T-helper 17 cell (primary cell): ENCODE measurements at regions not wholly inside any gene's neighbourhood (a gene's known extent, or its start where the extent isn't known, plus 50 kb on each side); places are given as distances from the start of the nearest gene placed in this dataset.

ENCODE experiments used
- ATAC-seq: fragments of 150-1000 bp; cut with Tn5 transposase; 2 replicates; pipeline ENCODE4 v1.10.0; 2021; ENCODE audit warnings: mild to moderate bottlenecking, moderate library complexity
- DNase-seq, 3 donors: peaks; one replicate each; pipeline versions ENCODE4 v3.0.0 to v3.0.0-alpha.2; 2020 to 2021
- H3K9me3 ChIP-seq: one replicate; pipeline ENCODE4 v1.7.0; 2013; ENCODE audit warnings: low read length, mild to moderate bottlenecking; ENCODE audit not compliant: control insufficient read depth, poor library complexity, severe bottlenecking
- H3K27ac Mint-ChIP-seq: one replicate; pipeline ENCODE4 v1.8.0; 2022; ENCODE audit warnings: mild to moderate bottlenecking, moderate library complexity, mixed read lengths
- H3K27me3 Mint-ChIP-seq: one replicate; pipeline ENCODE4 v1.8.0; 2022; ENCODE audit warnings: mixed read lengths
- H3K36me3 Mint-ChIP-seq: one replicate; pipeline ENCODE4 v1.8.0; 2022; ENCODE audit warnings: low read depth, mixed read lengths
- H3K4me1 Mint-ChIP-seq: one replicate; pipeline ENCODE4 v1.8.0; 2022; ENCODE audit warnings: mild to moderate bottlenecking, mixed read lengths
- H3K4me3 Mint-ChIP-seq: one replicate; pipeline ENCODE4 v1.8.0; 2022; ENCODE audit warnings: mild to moderate bottlenecking, moderate library complexity, mixed read lengths

- no peak overlapping the region for H3K27ac Mint-ChIP-seq
- H3K4me3 Mint-ChIP-seq, result no peak overlapping the region
- H3K36me3 Mint-ChIP-seq, result no peaks in the 10 kb centered on the region
- no peaks in the 10 kb centered on the region for H3K27me3 Mint-ChIP-seq
- H3K4me1 Mint-ChIP-seq, result no peaks in the 10 kb centered on the region
- no peak for ATAC-seq
- H3K9me3 ChIP-seq, result no peaks in the 10 kb centered on the region
- no peak for DNase-seq
Observed at GRCh38 chr12:63326260-63326659, 175.3 kb upstream of the AVPR1A start.

GRCh38 chr12:63325757-63326156 is 174.8 kb upstream of the AVPR1A start:
- no peak overlapping the region for H3K4me3 Mint-ChIP-seq
- no peaks in the 10 kb centered on the region for H3K9me3 ChIP-seq
- H3K4me1 Mint-ChIP-seq, result no peaks in the 10 kb centered on the region
- no peaks in the 10 kb centered on the region for H3K27me3 Mint-ChIP-seq
- no peaks in the 10 kb centered on the region for H3K36me3 Mint-ChIP-seq
- H3K27ac Mint-ChIP-seq, result no peak overlapping the region
- no peak for ATAC-seq
- DNase-seq, result no peak

GRCh38 chr12:63323942-63324341 is 172.9 kb upstream of the AVPR1A start:
- ATAC-seq, result no peak

GRCh38 chr12:63321373-63321772 is 170.4 kb upstream of the AVPR1A start:
- no peak for ATAC-seq
- H3K36me3 Mint-ChIP-seq, result no peaks in the 10 kb centered on the region
- H3K4me1 Mint-ChIP-seq, result no peaks in the 10 kb centered on the region
- H3K27ac Mint-ChIP-seq, result no peak overlapping the region
- no peaks in the 10 kb centered on the region for H3K27me3 Mint-ChIP-seq
- no peak overlapping the region for H3K4me3 Mint-ChIP-seq
- no peak for DNase-seq
- no peaks in the 10 kb centered on the region for H3K9me3 ChIP-seq

More at GRCh38 chr12:63323942-63324341, 172.9 kb upstream of the AVPR1A start:
- H3K27ac Mint-ChIP-seq, result no peak overlapping the region
- H3K4me1 Mint-ChIP-seq, result no peaks in the 10 kb centered on the region
- no peaks in the 10 kb centered on the region for H3K9me3 ChIP-seq
- no peaks in the 10 kb centered on the region for H3K36me3 Mint-ChIP-seq
- H3K4me3 Mint-ChIP-seq, result no peak overlapping the region
- no peaks in the 10 kb centered on the region for H3K27me3 Mint-ChIP-seq
- no peak for DNase-seq

GRCh38 chr12:63319936-63320633 is 169.1 kb upstream of the AVPR1A start:
- Mint-ChIP-seq H3K27ac (no peak overlapping the region), H3K27me3 (no peaks in the 10 kb centered on the region), H3K4me1 (no peaks in the 10 kb centered on the region), H3K36me3 (no peaks in the 10 kb centered on the region), H3K4me3 (no peak overlapping the region)
- ATAC-seq (no peak), DNase-seq (no peak)
- H3K9me3 ChIP-seq, result no peaks in the 10 kb centered on the region

GRCh38 chr12:63319386-63319785 is 168.4 kb upstream of the AVPR1A start:
- Mint-ChIP-seq H3K27me3 (no peaks in the 10 kb centered on the region), H3K36me3 (no peaks in the 10 kb centered on the region), H3K4me1 (no peaks in the 10 kb centered on the region), H3K4me3 (no peak overlapping the region), H3K27ac (no peak overlapping the region)
- ATAC-seq (no peak), DNase-seq (no peak)
- H3K9me3 ChIP-seq, result no peaks in the 10 kb centered on the region

GRCh38 chr12:63318933-63319332 is 167.9 kb upstream of the AVPR1A start:
- ATAC-seq (no peak), DNase-seq (no peak)
- H3K27ac Mint-ChIP-seq, result no peak overlapping the region
- no peaks in the 10 kb centered on the region for H3K9me3 ChIP-seq
- no peak overlapping the region for H3K4me3 Mint-ChIP-seq
- no peaks in the 10 kb centered on the region for H3K36me3 Mint-ChIP-seq
- H3K4me1 Mint-ChIP-seq, result no peaks in the 10 kb centered on the region
- no peaks in the 10 kb centered on the region for H3K27me3 Mint-ChIP-seq

GRCh38 chr12:63318313-63318712 is 167.3 kb upstream of the AVPR1A start:
- H3K36me3 Mint-ChIP-seq, result no peaks in the 10 kb centered on the region
- no peaks in the 10 kb centered on the region for H3K9me3 ChIP-seq
- H3K4me1 Mint-ChIP-seq, result no peaks in the 10 kb centered on the region
- ATAC-seq (no peak), DNase-seq (no peak)
- H3K4me3 Mint-ChIP-seq, result no peak overlapping the region
- H3K27me3 Mint-ChIP-seq, result no peaks in the 10 kb centered on the region
- H3K27ac Mint-ChIP-seq, result no peak overlapping the region

- Mint-ChIP-seq H3K27ac (no peak overlapping the region), H3K4me1 (no peaks in the 10 kb centered on the region), H3K36me3 (no peaks in the 10 kb centered on the region), H3K4me3 (no peak overlapping the region), H3K27me3 (no peaks in the 10 kb centered on the region)
- ATAC-seq, result no peak
- no peak for DNase-seq
- no peaks in the 10 kb centered on the region for H3K9me3 ChIP-seq
Observed at GRCh38 chr12:63317880-63318279, 166.9 kb upstream of the AVPR1A start.

GRCh38 chr12:63317286-63317846 is 166.4 kb upstream of the AVPR1A start:
- Mint-ChIP-seq H3K36me3 (no peaks in the 10 kb centered on the region), H3K27ac (no peak overlapping the region), H3K27me3 (no peaks in the 10 kb centered on the region), H3K4me3 (no peak overlapping the region), H3K4me1 (no peaks in the 10 kb centered on the region)
- H3K9me3 ChIP-seq, result no peaks in the 10 kb centered on the region
- DNase-seq, result no peak
- no peak for ATAC-seq

GRCh38 chr12:63313139-63313538 is 162.1 kb upstream of the AVPR1A start:
- no peak overlapping the region for H3K27ac Mint-ChIP-seq
- H3K36me3 Mint-ChIP-seq, result no peaks in the 10 kb centered on the region
- ATAC-seq (no peak), DNase-seq (no peak)
- no peaks in the 10 kb centered on the region for H3K9me3 ChIP-seq
- H3K4me1 Mint-ChIP-seq, result no peaks in the 10 kb centered on the region
- no peak overlapping the region for H3K4me3 Mint-ChIP-seq
- H3K27me3 Mint-ChIP-seq, result no peaks in the 10 kb centered on the region

GRCh38 chr12:63308671-63309070 is 157.7 kb upstream of the AVPR1A start:
- no peak overlapping the region for H3K27ac Mint-ChIP-seq
- no peaks in the 10 kb centered on the region for H3K4me1 Mint-ChIP-seq
- DNase-seq (no peak), ATAC-seq (no peak)
- H3K4me3 Mint-ChIP-seq, result no peak overlapping the region
- H3K27me3 Mint-ChIP-seq, result no peaks in the 10 kb centered on the region
- H3K9me3 ChIP-seq, result no peaks in the 10 kb centered on the region
- no peaks in the 10 kb centered on the region for H3K36me3 Mint-ChIP-seq

- DNase-seq (no peak), ATAC-seq (no peak)
- H3K9me3 ChIP-seq, result no peaks in the 10 kb centered on the region
- no peak overlapping the region for H3K27ac Mint-ChIP-seq
- H3K27me3 Mint-ChIP-seq, result no peaks in the 10 kb centered on the region
- no peaks in the 10 kb centered on the region for H3K4me1 Mint-ChIP-seq
- no peak overlapping the region for H3K4me3 Mint-ChIP-seq
- no peaks in the 10 kb centered on the region for H3K36me3 Mint-ChIP-seq
Observed at GRCh38 chr12:63307849-63308248, 156.8 kb upstream of the AVPR1A start.
